Upper lobe of left lung (tissue), 6 donors: ENCODE measurements at regions not wholly inside any gene's neighbourhood (a gene's known extent, or its start where the extent isn't known, plus 50 kb on each side); places are given as distances from the start of the nearest gene placed in this dataset.
"Not testable (repeated sequence)": the region's sequence is repeated elsewhere in the genome, so short reads cannot be mapped to it uniquely, and the experiment has no call there.

ENCODE experiments used
- ATAC-seq, 2 donors: fragments of 200-7000 bp; cut with Tn5 transposase; one replicate each; pipeline ENCODE4 v1.9.1; 2022; ENCODE audit warnings: mild to moderate bottlenecking in 2 of 2, moderate library complexity in 2 of 2; ENCODE audit not compliant: low FRiP score in 2 of 2
- DNase-seq, 2 donors: peaks; one replicate each; pipeline ENCODE4 v3.0.0-alpha.2; 2019 to 2020
- H3K27ac ChIP-seq, 4 donors: fragments of 200-600 bp; sonication (generic); one replicate each; pipeline ENCODE4 v1.5.1; 2016 to 2019
- H3K27me3 ChIP-seq, 4 donors: fragments of 200-600 bp; sonication (generic); one replicate each; pipeline ENCODE4 v1.5.1; 2017 to 2019
- H3K36me3 ChIP-seq, 4 donors: fragments of 200-600 bp; sonication (generic); one replicate each; pipeline ENCODE4 v1.5.1; 2016 to 2019
- H3K4me1 ChIP-seq, 4 donors: fragments of 200-600 bp; sonication (generic); one replicate each; pipeline ENCODE4 v1.5.1; 2018 to 2019
- H3K4me3 ChIP-seq, 4 donors: fragments of 200-600 bp; sonication (generic); one replicate each; pipeline ENCODE4 v1.5.1; 2017 to 2019; ENCODE audit warnings: mild to moderate bottlenecking in 2 of 4, moderate library complexity in 1 of 4
- H3K9me3 ChIP-seq, 4 donors: fragments of 200-600 bp; sonication (generic); one replicate each; pipeline ENCODE4 v1.5.1; 2018 to 2019
- EP300 ChIP-seq, 4 donors: sonication (generic); formaldehyde crosslinking; IDR thresholded peaks; one replicate each; pipeline ENCODE4 v1.5.1; 2017; ENCODE audit warnings: antibody characterized with exemption in 4 of 4, control low read depth in 2 of 4
- POLR2A ChIP-seq, 4 donors: fragments of 450-650 bp; IDR thresholded peaks; one replicate each; pipeline ENCODE4 v1.5.1; 2016 to 2017; ENCODE audit warnings: antibody characterized with exemption in 4 of 4, mild to moderate bottlenecking in 2 of 4
- POLR2AphosphoS5 ChIP-seq, 2 donors: sonication (generic); formaldehyde crosslinking; IDR thresholded peaks; one replicate each; pipeline ENCODE4 v1.5.1; 2017; ENCODE audit warnings: antibody characterized with exemption in 2 of 2
- WGBS, 2 donors: methylation state at CpG; one replicate each; pipeline ENCODE4 v1.1.5; 2017 to 2018; 5-methylcytosine and 5-hydroxymethylcytosine counted together
- TF ChIP-seq, protein P1 (sequence below), 6 experiments: fragments of 450-650 bp in 4 of 6; fragments of 200-600 bp in 2 of 6; sonication (generic) in 2 of 6; IDR thresholded peaks; one replicate each; pipeline ENCODE4 v1.5.1; 2016 to 2019; ENCODE audit warnings: antibody characterized with exemption in 6 of 6
- donor health status: DM: no; HTN: no; CAD: no; lungs with moderate emphysema.
- donor health status: DM: no; HTN: yes; CAD: no; lungs with severe emphysema.

GRCh38 chr15:46088486-46089445 is 453.9 kb downstream of the SQOR start:
- ATAC-seq: no peak
- Histone ChIP-seq H3K27ac (no peak overlapping the region), H3K9me3 (no peaks in the 10 kb centered on the region), H3K4me1 (no peaks in the 10 kb centered on the region), H3K36me3 (no peaks in the 10 kb centered on the region), H3K4me3 (no peak overlapping the region), H3K27me3 (no peaks in the 10 kb centered on the region)
- no peak for DNase-seq
- TF ChIP-seq, protein P1, sequence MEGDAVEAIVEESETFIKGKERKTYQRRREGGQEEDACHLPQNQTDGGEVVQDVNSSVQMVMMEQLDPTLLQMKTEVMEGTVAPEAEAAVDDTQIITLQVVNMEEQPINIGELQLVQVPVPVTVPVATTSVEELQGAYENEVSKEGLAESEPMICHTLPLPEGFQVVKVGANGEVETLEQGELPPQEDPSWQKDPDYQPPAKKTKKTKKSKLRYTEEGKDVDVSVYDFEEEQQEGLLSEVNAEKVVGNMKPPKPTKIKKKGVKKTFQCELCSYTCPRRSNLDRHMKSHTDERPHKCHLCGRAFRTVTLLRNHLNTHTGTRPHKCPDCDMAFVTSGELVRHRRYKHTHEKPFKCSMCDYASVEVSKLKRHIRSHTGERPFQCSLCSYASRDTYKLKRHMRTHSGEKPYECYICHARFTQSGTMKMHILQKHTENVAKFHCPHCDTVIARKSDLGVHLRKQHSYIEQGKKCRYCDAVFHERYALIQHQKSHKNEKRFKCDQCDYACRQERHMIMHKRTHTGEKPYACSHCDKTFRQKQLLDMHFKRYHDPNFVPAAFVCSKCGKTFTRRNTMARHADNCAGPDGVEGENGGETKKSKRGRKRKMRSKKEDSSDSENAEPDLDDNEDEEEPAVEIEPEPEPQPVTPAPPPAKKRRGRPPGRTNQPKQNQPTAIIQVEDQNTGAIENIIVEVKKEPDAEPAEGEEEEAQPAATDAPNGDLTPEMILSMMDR (IDR thresholded peaks at IDR 0.05): no peak
- TF ChIP-seq POLR2AphosphoS5 (IDR thresholded peaks at IDR 0.05): no peak
- no peak for TF ChIP-seq EP300 (IDR thresholded peaks at IDR 0.05)
- no peak for TF ChIP-seq POLR2A (IDR thresholded peaks at IDR 0.05)
- WGBS, 2 donors: 47 to 53% methylated on average over 3 of the region's 3 CpGs

DNA sequence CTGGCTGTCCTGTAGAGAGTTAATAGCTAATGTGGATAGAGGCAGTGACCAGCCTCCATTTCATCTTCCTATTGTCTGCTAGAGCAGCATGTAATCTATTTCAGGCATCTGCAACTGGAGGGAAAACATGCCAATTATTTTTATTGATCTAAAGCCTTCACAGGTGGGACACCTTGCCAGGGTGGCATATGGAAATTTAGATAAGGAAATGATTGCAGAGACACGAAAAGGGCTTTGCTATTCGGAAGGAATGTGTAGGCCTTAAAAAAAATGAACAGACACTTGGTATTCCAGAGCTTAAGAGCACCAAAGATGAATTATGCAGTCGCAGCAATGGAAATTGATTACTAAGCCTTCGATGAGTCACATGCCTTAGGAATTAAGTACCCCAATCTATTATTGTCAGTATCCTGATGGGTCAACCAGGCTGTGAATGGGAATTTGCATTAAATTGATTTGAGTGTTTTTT is 454.7 kb downstream of the SQOR start:
- whole genome bisulfite sequencing, 2 donors: 51 to 71% methylated on average over 4 of the region's 4 CpGs

GRCh38 chr15:46091860-46092450 is 457.1 kb downstream of the SQOR start:
- H3K27ac ChIP-seq: no peak overlapping the region
- TF ChIP-seq EP300 (IDR thresholded peaks at IDR 0.05): no peak
- TF ChIP-seq, protein P1 (IDR thresholded peaks at IDR 0.05): peak in 3 of 6 experiments; percentile 17 to 33 (median 28)
- peak in 1 of 2 donors; percentile 8 for DNase-seq
- H3K27me3 ChIP-seq: no peaks in the 10 kb centered on the region
- H3K4me1 ChIP-seq: no peaks in the 10 kb centered on the region
- H3K4me3 ChIP-seq: no peak overlapping the region
- H3K9me3 ChIP-seq: no peaks in the 10 kb centered on the region
- 67 to 75% methylated on average over 16 of the region's 16 CpGs for WGBS, 2 donors
- no peak for ATAC-seq
- no peaks in the 10 kb centered on the region for H3K36me3 ChIP-seq

More for the DNA sequence above, 454.7 kb downstream of the SQOR start:
- H3K4me1 ChIP-seq: no peaks in the 10 kb centered on the region
- DNase-seq (no peak), ATAC-seq (no peak)
- TF ChIP-seq, protein P1 (IDR thresholded peaks at IDR 0.05): no peak
- TF ChIP-seq EP300 (IDR thresholded peaks at IDR 0.05) (no peak), POLR2A (IDR thresholded peaks at IDR 0.05) (no peak), POLR2AphosphoS5 (IDR thresholded peaks at IDR 0.05) (no peak)
- H3K36me3 ChIP-seq: no peaks in the 10 kb centered on the region
- no peak overlapping the region for H3K27ac ChIP-seq
- H3K27me3 ChIP-seq: no peaks in the 10 kb centered on the region
- no peak overlapping the region for H3K4me3 ChIP-seq
- H3K9me3 ChIP-seq: no peaks in the 10 kb centered on the region

DNA sequence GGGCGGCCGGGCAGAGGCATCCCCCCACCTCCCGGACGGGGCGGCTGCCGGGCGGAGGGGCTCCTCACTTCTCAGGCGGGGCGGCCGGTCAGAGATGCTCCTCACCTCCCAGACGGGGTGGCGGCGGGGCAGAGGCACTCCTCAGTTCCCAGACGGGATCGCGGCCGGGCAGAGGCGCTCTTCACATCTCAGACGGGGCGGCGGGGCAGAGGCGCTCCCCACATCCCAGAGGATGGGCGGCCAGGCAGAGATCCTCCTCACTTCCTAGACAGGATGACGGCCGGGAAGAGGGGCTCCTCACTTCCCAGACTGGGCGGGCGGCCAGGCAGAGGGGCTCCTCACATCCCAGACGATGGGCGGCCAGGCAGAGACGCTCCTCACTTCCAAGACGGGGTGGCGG is 463.2 kb downstream of the SQOR start:
- DNase-seq: peak in 1 of 2 donors; percentile 69
- not testable (repeated sequence) for H3K27me3 ChIP-seq, H3K4me3 ChIP-seq, H3K9me3 ChIP-seq, H3K36me3 ChIP-seq, H3K4me1 ChIP-seq, H3K27ac ChIP-seq, ATAC-seq
- WGBS, 2 donors: 96 to 97% methylated on average over 29 of the region's 32 CpGs

DNA sequence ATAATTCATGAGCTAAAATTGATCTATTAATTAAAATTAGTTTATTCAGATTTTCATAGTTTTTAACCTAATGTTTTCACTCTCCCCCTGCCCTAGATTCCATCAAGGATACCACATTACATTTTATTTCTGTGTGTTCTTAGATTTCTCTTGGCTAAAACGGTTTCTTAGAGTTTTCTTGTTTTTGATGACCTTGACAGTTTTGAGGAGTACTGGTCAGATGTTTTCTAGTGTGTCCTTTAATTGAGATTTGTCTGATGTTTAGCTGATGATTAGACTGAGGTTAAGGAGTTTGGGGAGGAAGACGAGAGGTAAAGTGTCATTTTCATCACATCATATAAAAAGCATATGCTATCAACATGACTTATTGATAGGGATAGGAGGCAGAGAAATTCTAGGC is 475.9 kb downstream of the SQOR start:
- no peak for ATAC-seq

More for the DNA sequence above, 475.9 kb downstream of the SQOR start:
- Histone ChIP-seq H3K36me3 (no peaks in the 10 kb centered on the region), H3K4me1 (no peaks in the 10 kb centered on the region), H3K9me3 (no peaks in the 10 kb centered on the region), H3K27me3 (no peaks in the 10 kb centered on the region), H3K4me3 (no peak overlapping the region), H3K27ac (no peak overlapping the region)
- DNase-seq: no peak
- TF ChIP-seq POLR2AphosphoS5 (IDR thresholded peaks at IDR 0.05): no peak
- TF ChIP-seq, protein P1 (IDR thresholded peaks at IDR 0.05): no peak
- WGBS, 2 donors: 71% methylated on average over 2 of the region's 2 CpGs
